Endodermal cell (in vitro differentiated cells): ENCODE measurements at regions not wholly inside any gene's neighbourhood (a gene's known extent, or its start where the extent isn't known, plus 50 kb on each side); places are given as distances from the start of the nearest gene placed in this dataset.

Source experiments
- DNase-seq: peaks from one replicate; pipeline ENCODE4 v3.0.0-alpha.2; 2017
- H3K27ac ChIP-seq: 2 replicates; pipeline ENCODE4 v1.5.1; 2013; ENCODE audit warnings: mild to moderate bottlenecking, low read depth, low read length, moderate library complexity
- H3K27me3 ChIP-seq: 2 replicates; pipeline ENCODE4 v1.6.1; 2013; ENCODE audit warnings: mild to moderate bottlenecking, low read length, moderate library complexity; ENCODE audit not compliant: insufficient read depth, control insufficient read depth, poor library complexity, severe bottlenecking
- H3K36me3 ChIP-seq: 2 replicates; pipeline ENCODE4 v1.7.0; 2013; ENCODE audit warnings: mild to moderate bottlenecking, low read length, moderate library complexity; ENCODE audit not compliant: control insufficient read depth, insufficient read depth
- H3K4me1 ChIP-seq: one replicate; pipeline ENCODE4 v1.7.0; 2013; ENCODE audit warnings: low read length; ENCODE audit not compliant: control insufficient read depth, insufficient read depth
- H3K4me3 ChIP-seq: 2 replicates; pipeline ENCODE4 v1.5.1; 2013; ENCODE audit warnings: mild to moderate bottlenecking, low read length, moderate library complexity
- H3K9ac ChIP-seq: 2 replicates; pipeline ENCODE4 v1.6.1; 2013; ENCODE audit warnings: mild to moderate bottlenecking, low read length, moderate library complexity; ENCODE audit not compliant: poor library complexity, severe bottlenecking; ENCODE audit errors: extremely low read depth
- H3K9me3 ChIP-seq: 2 replicates; pipeline ENCODE4 v1.6.1; 2013; ENCODE audit warnings: mild to moderate bottlenecking, low read length, moderate library complexity; ENCODE audit not compliant: control insufficient read depth
- H3K27ac Mint-ChIP-seq: 2 replicates; pipeline ENCODE4 v1.8.0; 2020; ENCODE audit warnings: mixed read lengths
- H3K27me3 Mint-ChIP-seq: 2 replicates; pipeline ENCODE4 v1.8.0; 2021; ENCODE audit warnings: mild to moderate bottlenecking, mixed read lengths; ENCODE audit not compliant: insufficient read depth
- H3K36me3 Mint-ChIP-seq: 2 replicates; pipeline ENCODE4 v1.8.0; 2020; ENCODE audit warnings: low read depth, mixed read lengths
- H3K4me1 Mint-ChIP-seq: 2 replicates; pipeline ENCODE4 v1.8.0; 2020; ENCODE audit warnings: mixed read lengths
- H3K4me3 Mint-ChIP-seq: 2 replicates; pipeline ENCODE4 v1.8.0; 2020; ENCODE audit warnings: mild to moderate bottlenecking, moderate library complexity, mixed read lengths
- H3K9me3 Mint-ChIP-seq: 2 replicates; pipeline ENCODE4 v1.8.0; 2020; ENCODE audit warnings: mild to moderate bottlenecking, mixed read lengths
- WGBS, 2 experiments: methylation state at CpG; one replicate each; pipeline versions ENCODE4 v1.1.5 to v1.1.7; 2013; ENCODE audit warnings: missing lambda C conversion rate in 2 of 2, mixed read lengths in 1 of 2; ENCODE audit not compliant: insufficient coverage in 1 of 2, insufficient read length in 1 of 2; 5-methylcytosine and 5-hydroxymethylcytosine counted together
- TF ChIP-seq, protein P1 (sequence below): fragments of 200-600 bp; sonication (generic); conservative IDR thresholded peaks from 2 replicates; pipeline ENCODE4 v1.5.0; 2021; ENCODE audit warnings: antibody characterized with exemption, mild to moderate bottlenecking

DNA sequence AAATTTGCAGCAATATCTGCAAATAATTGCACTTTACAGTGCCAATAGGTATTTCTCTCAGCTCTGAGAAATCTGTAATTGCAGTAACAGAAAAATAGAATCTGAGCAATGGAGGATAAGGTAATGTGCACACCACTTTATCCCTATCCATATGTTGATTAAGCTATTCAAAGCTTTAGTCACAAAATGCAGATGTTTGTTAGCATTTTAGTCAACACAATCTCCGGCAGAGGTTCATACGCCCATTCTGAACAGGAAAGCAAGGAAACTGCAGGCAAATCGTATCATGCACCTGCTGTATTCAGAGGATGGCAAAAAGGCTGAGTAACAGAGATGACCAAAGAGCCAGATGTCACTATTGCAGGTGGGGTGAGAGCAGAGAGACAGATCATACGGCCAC is 566.2 kb upstream of the CDH2 start:
- H3K27me3 Mint-ChIP-seq = no peaks in the 10 kb centered on the region
- H3K4me1 Mint-ChIP-seq = peaks cover 1% of the 10 kb centered on the region
- TF ChIP-seq, protein P1, sequence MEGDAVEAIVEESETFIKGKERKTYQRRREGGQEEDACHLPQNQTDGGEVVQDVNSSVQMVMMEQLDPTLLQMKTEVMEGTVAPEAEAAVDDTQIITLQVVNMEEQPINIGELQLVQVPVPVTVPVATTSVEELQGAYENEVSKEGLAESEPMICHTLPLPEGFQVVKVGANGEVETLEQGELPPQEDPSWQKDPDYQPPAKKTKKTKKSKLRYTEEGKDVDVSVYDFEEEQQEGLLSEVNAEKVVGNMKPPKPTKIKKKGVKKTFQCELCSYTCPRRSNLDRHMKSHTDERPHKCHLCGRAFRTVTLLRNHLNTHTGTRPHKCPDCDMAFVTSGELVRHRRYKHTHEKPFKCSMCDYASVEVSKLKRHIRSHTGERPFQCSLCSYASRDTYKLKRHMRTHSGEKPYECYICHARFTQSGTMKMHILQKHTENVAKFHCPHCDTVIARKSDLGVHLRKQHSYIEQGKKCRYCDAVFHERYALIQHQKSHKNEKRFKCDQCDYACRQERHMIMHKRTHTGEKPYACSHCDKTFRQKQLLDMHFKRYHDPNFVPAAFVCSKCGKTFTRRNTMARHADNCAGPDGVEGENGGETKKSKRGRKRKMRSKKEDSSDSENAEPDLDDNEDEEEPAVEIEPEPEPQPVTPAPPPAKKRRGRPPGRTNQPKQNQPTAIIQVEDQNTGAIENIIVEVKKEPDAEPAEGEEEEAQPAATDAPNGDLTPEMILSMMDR = no peak
- Histone ChIP-seq H3K27me3 (no peaks in the 10 kb centered on the region), H3K4me1 (no peaks in the 10 kb centered on the region), H3K36me3 (no peaks in the 10 kb centered on the region), H3K9me3 (no peaks in the 10 kb centered on the region), H3K27ac (no peak overlapping the region), H3K9ac (no peak overlapping the region), H3K4me3 (no peak overlapping the region)
- DNase-seq = no peak
- 86 to 90% methylated on average over 3 to 4 of the region's 4 CpGs for WGBS, 2 experiments
- no peaks in the 10 kb centered on the region for H3K9me3 Mint-ChIP-seq
- no peaks in the 10 kb centered on the region for H3K36me3 Mint-ChIP-seq
- H3K4me3 Mint-ChIP-seq = no peak overlapping the region
- H3K27ac Mint-ChIP-seq = no peak overlapping the region

DNA sequence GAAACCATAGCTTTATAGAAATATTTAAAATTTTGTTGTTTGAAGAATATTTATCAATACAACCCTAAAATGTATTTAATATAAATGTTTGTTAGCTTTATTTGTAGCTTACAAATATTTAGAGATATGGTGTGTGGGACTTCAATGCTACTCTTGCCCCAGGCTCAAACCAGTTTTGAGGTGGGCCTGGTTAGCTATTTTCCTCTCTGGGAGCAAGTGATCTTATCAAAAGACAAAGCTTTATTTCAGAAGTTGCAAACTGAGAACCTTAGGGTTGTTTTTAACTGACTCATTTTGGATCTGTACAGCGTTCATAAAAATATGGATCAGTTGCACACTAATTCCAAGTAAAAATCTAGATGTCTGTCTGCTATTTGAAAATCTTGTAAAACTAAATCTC is 563.6 kb upstream of the CDH2 start:
- Histone ChIP-seq H3K9me3 (no peaks in the 10 kb centered on the region), H3K27me3 (no peaks in the 10 kb centered on the region), H3K4me3 (no peak overlapping the region), H3K27ac (no peak overlapping the region), H3K4me1 (peaks cover 6% of the 10 kb centered on the region), H3K9ac (no peak overlapping the region), H3K36me3 (no peaks in the 10 kb centered on the region)
- no peak overlapping the region for H3K4me3 Mint-ChIP-seq
- TF ChIP-seq, protein P1 = no peak
- H3K27me3 Mint-ChIP-seq = no peaks in the 10 kb centered on the region
- H3K9me3 Mint-ChIP-seq = no peaks in the 10 kb centered on the region
- H3K27ac Mint-ChIP-seq = no peak overlapping the region
- DNase-seq = no peak
- peaks cover 15% of the 10 kb centered on the region for H3K4me1 Mint-ChIP-seq
- no peaks in the 10 kb centered on the region for H3K36me3 Mint-ChIP-seq
- WGBS, 2 experiments = 100% methylated on average over 1 of the region's 1 CpG

DNA sequence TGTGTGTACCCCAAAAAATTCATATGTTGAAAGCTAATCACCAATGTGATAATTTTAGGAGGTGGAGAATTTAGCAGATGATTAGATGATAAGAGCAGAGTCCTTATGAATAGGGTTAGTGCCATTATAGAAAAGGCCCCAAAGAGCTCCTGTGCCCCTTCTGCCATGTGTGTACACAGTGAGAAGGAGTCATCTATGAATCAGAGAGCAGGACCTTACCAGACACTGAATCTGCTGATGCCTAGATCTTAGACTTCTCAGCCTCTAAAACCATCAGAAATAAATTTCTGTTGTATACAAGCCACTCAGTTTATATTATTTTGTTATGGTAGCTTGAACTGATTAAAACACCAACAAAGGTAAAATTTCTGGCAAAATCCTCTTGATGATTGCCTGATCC is 560.0 kb upstream of the CDH2 start:
- TF ChIP-seq, protein P1 = no peak
- no peak overlapping the region for H3K4me3 Mint-ChIP-seq
- no peak overlapping the region for H3K27ac Mint-ChIP-seq
- no peak for DNase-seq
- no peak overlapping the region for H3K4me3 ChIP-seq
- H3K27ac ChIP-seq = no peak overlapping the region
- no peaks in the 10 kb centered on the region for H3K9me3 ChIP-seq
- no peaks in the 10 kb centered on the region for H3K27me3 ChIP-seq
- no peaks in the 10 kb centered on the region for H3K36me3 Mint-ChIP-seq
- peaks cover 6% of the 10 kb centered on the region for H3K4me1 ChIP-seq
- H3K27me3 Mint-ChIP-seq = no peaks in the 10 kb centered on the region
- no peaks in the 10 kb centered on the region for H3K36me3 ChIP-seq
- H3K9ac ChIP-seq = no peak overlapping the region
- no peaks in the 10 kb centered on the region for H3K9me3 Mint-ChIP-seq
- H3K4me1 Mint-ChIP-seq = peaks cover 15% of the 10 kb centered on the region
